Astrocyte of the spinal cord (primary cell): ENCODE measurements at regions not wholly inside any gene's neighbourhood (a gene's known extent, or its start where the extent isn't known, plus 50 kb on each side); places are given as distances from the start of the nearest gene placed in this dataset.
"Not testable (repeated sequence)": the region's sequence is repeated elsewhere in the genome, so short reads cannot be mapped to it uniquely, and the experiment has no call there.

ENCODE experiments used
- DNase-seq: peaks from one replicate; pipeline ENCODE4 v3.0.0; 2011; ENCODE audit warnings: low read depth, low spot score
- H3K4me3 ChIP-seq: 2 replicates; pipeline ENCODE4 v1.5.1; 2011; ENCODE audit warnings: low read depth, mild to moderate bottlenecking, low read length, moderate library complexity
- in situ Hi-C: cut with HindIII; loops from 2 replicates; pipeline ENCODE4 v1.10.0; 2017; ENCODE audit warnings: low sequenced_read_pairs
- TF ChIP-seq, protein P1 (sequence below): IDR thresholded peaks from 2 replicates; pipeline ENCODE4 v1.5.1; 2012; ENCODE audit warnings: low read depth, mild to moderate bottlenecking, low read length, inconsistent platforms

GRCh38 chr2:175342085-175342484 is 160.6 kb upstream of the ATP5MC3 start:
- in situ Hi-C loops = no loop called here
- no peak overlapping the region for H3K4me3 ChIP-seq
- DNase-seq = no peak
- TF ChIP-seq, protein P1, sequence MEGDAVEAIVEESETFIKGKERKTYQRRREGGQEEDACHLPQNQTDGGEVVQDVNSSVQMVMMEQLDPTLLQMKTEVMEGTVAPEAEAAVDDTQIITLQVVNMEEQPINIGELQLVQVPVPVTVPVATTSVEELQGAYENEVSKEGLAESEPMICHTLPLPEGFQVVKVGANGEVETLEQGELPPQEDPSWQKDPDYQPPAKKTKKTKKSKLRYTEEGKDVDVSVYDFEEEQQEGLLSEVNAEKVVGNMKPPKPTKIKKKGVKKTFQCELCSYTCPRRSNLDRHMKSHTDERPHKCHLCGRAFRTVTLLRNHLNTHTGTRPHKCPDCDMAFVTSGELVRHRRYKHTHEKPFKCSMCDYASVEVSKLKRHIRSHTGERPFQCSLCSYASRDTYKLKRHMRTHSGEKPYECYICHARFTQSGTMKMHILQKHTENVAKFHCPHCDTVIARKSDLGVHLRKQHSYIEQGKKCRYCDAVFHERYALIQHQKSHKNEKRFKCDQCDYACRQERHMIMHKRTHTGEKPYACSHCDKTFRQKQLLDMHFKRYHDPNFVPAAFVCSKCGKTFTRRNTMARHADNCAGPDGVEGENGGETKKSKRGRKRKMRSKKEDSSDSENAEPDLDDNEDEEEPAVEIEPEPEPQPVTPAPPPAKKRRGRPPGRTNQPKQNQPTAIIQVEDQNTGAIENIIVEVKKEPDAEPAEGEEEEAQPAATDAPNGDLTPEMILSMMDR = no peak

DNA sequence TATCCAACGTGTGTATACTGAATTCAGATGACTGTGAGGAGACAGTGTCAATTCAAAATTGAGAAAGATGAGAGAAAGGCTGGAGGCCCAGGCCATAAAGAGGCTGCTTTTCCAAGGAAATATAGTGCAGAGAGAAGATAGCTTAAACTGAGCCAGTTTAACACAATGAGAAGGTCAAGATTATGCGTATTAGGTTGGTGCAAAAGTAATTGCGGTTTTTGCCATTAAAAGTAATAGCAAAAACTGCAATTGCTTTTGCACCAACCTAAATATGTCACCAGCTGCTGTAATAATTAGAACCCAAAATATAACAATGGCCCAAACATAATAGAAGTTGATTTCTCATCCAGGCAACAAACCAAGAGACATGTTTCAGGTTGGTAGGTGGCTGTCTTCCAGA is 148.7 kb upstream of the ATP5MC3 start:
- in situ Hi-C loops = no loop called here
- no peak overlapping the region for H3K4me3 ChIP-seq
- DNase-seq = no peak
- TF ChIP-seq, protein P1 = no peak

DNA sequence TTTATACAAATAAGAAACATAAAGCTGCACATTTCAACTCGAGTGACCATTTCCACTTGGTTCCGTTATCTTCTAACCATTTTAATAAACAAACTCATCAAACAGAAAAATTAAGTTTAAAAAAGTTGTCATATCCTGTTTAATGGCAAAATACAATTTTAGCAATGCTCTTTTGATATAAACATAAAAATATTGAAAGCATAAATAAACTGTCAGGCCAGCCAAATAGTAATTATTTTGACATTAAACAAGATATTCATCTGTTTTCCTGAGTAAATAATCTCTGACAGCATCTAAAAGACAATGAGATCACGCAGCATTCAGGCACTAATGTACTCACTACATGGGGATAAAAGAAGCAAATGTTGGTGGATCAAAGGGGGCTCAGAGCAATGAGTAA is 145.3 kb upstream of the ATP5MC3 start:
- in situ Hi-C loops = no loop called here

GRCh38 chr2:175326164-175326563 is 144.7 kb upstream of the ATP5MC3 start:
- DNase-seq, in situ Hi-C loops: not testable (repeated sequence)

More for the DNA sequence above, 145.3 kb upstream of the ATP5MC3 start:
- TF ChIP-seq, protein P1 = no peak
- no peak for DNase-seq
- H3K4me3 ChIP-seq = no peak overlapping the region

DNA sequence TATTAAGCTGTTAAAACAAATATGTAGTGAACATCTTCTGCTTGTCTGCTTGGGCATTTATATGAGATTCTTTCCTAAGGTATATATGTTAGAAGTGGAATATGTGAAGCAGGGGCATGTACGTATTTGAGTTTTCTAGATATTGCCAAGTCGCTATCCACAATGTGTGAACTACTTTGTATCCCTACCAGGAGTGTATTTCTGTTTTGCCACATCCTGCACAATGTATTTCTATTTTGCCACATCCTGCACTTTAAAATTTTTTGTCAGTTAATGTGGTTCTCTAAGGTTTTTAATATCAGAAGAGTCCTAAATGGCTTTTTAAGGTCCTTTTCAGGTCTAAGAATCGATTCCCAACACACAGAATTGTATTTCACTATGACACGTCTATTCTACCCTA is 141.7 kb upstream of the ATP5MC3 start:
- no peak for DNase-seq
- TF ChIP-seq, protein P1 = no peak
- in situ Hi-C loops = no loop called here
- no peak overlapping the region for H3K4me3 ChIP-seq

More at GRCh38 chr2:175326164-175326563, 144.7 kb upstream of the ATP5MC3 start:
- not testable (repeated sequence) for H3K4me3 ChIP-seq

GRCh38 chr2:175318542-175318941 is 137.0 kb upstream of the ATP5MC3 start:
- no peak overlapping the region for H3K4me3 ChIP-seq
- DNase-seq = no peak
- in situ Hi-C loops = no loop called here

GRCh38 chr2:175317751-175318150 is 136.2 kb upstream of the ATP5MC3 start:
- TF ChIP-seq, protein P1 = no peak
- no peak overlapping the region for H3K4me3 ChIP-seq
- in situ Hi-C loops = no loop called here
- DNase-seq = no peak

More at GRCh38 chr2:175318542-175318941, 137.0 kb upstream of the ATP5MC3 start:
- TF ChIP-seq, protein P1 = no peak
